A673 (cell line): ENCODE measurements at regions not wholly inside any gene's neighbourhood (a gene's known extent, or its start where the extent isn't known, plus 50 kb on each side); places are given as distances from the start of the nearest gene placed in this dataset.

Source experiments
- BruUV-seq: library from RNA; stranded (reverse); fragments of 400-500 nt; replicated peaks from 2 replicates; lab custom pipeline; 2021; lab: Mats Ljungman, UMichigan
- CTCF ChIA-PET: fragments of 300-600 bp; sonication (Branson Sonifier 250); formaldehyde crosslinking; loops from one replicate; lab custom pipeline; 2022; ENCODE audit warnings: antibody characterized with exemption; lab: Charles Lee
- POLR2A ChIA-PET: fragments of 300-600 bp; sonication (Branson Sonifier 250); formaldehyde crosslinking; loops from one replicate; lab custom pipeline; 2022; ENCODE audit warnings: antibody characterized with exemption; ENCODE audit not compliant: low non-redundant PET; lab: Charles Lee
- DNase-seq: peaks from one replicate; pipeline ENCODE4 v3.0.0-alpha.2; 2015; ENCODE audit warnings: low spot score
- H3K27ac ChIP-seq: fragments of 200-600 bp; sonication (generic); 2 replicates; pipeline ENCODE4 v1.5.1; 2016; ENCODE audit warnings: mixed run types, low read depth, mild to moderate bottlenecking, mixed read lengths, antibody characterized with exemption, low read length; ENCODE audit not compliant: poor library complexity, severe bottlenecking
- H3K27me3 ChIP-seq: fragments of 200-600 bp; sonication (generic); replicated peaks from 2 replicates; pipeline ENCODE4 v1.6.1; 2017; ENCODE audit warnings: mixed run types, low read depth, mild to moderate bottlenecking, mixed read lengths, antibody characterized with exemption, low read length; ENCODE audit not compliant: insufficient read depth, poor library complexity
- H3K36me3 ChIP-seq: fragments of 200-600 bp; sonication (generic); 2 replicates; pipeline ENCODE4 v1.6.1; 2016; ENCODE audit warnings: mixed run types, mild to moderate bottlenecking, mixed read lengths, antibody characterized with exemption, low read length; ENCODE audit not compliant: insufficient read depth, poor library complexity, severe bottlenecking
- H3K4me1 ChIP-seq: fragments of 200-600 bp; sonication (generic); 2 replicates; pipeline ENCODE4 v1.6.1; 2017; ENCODE audit warnings: mixed run types, mild to moderate bottlenecking, mixed read lengths, antibody characterized with exemption, low read length; ENCODE audit not compliant: insufficient read depth, poor library complexity, severe bottlenecking
- H3K4me3 ChIP-seq: fragments of 200-600 bp; sonication (generic); 2 replicates; pipeline ENCODE4 v1.5.1; 2016; ENCODE audit warnings: low read depth, mixed run types, mild to moderate bottlenecking, mixed read lengths, low read length; ENCODE audit not compliant: poor library complexity, severe bottlenecking
- H3K9me3 ChIP-seq: fragments of 200-600 bp; sonication (generic); 2 replicates; pipeline ENCODE4 v1.6.1; 2016; ENCODE audit warnings: mixed run types, low read depth, mild to moderate bottlenecking, mixed read lengths, antibody characterized with exemption, low read length; ENCODE audit not compliant: poor library complexity, severe bottlenecking
- EZH2 ChIP-seq: fragments of 200-600 bp; sonication (generic); IDR thresholded peaks from 2 replicates; pipeline ENCODE4 v1.6.1; 2017; ENCODE audit warnings: borderline replicate concordance, low read depth, mild to moderate bottlenecking, mixed read lengths, antibody characterized with exemption, low read length; ENCODE audit not compliant: poor library complexity, severe bottlenecking
- intact Hi-C: fragments of 100-400 bp; cut with micrococcal nuclease; formaldehyde crosslinking; loops from one replicate; pipeline ENCODE4 v1.10.0; 2022; ENCODE audit not compliant: unreplicated experiment
- TF ChIP-seq, protein P1 (sequence below): fragments of 300-800, 200-600 bp; sonication (generic); conservative IDR thresholded peaks from 2 replicates; pipeline ENCODE4 v1.5.1; 2017; ENCODE audit warnings: low read depth, mild to moderate bottlenecking, antibody characterized with exemption, low read length, moderate library complexity, mixed read lengths

DNA sequence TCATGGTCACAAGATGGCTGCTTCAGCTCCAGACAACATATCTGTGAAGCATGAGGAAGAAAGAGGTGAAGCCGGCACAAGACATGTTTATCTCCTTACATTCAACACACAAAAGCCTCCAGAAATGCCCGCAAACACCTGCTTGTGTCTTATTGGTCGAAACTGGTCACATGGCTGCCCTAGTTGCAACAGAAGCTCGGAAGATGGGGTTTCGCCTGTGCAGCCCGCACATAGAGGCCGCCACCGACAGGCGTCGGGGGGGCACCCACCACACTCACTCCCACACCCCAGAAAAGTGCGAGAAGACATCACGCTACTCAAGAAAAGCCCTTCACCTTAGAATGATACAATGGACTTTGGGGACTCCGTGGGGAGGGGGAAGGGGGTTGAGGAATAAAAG, 63.0 kb upstream of the MGMT start:
- ChIA-PET CTCF (no interaction called here), POLR2A (no interaction called here)
- intact Hi-C loops = no loop called here
- no peak for TF ChIP-seq EZH2
- TF ChIP-seq, protein P1, sequence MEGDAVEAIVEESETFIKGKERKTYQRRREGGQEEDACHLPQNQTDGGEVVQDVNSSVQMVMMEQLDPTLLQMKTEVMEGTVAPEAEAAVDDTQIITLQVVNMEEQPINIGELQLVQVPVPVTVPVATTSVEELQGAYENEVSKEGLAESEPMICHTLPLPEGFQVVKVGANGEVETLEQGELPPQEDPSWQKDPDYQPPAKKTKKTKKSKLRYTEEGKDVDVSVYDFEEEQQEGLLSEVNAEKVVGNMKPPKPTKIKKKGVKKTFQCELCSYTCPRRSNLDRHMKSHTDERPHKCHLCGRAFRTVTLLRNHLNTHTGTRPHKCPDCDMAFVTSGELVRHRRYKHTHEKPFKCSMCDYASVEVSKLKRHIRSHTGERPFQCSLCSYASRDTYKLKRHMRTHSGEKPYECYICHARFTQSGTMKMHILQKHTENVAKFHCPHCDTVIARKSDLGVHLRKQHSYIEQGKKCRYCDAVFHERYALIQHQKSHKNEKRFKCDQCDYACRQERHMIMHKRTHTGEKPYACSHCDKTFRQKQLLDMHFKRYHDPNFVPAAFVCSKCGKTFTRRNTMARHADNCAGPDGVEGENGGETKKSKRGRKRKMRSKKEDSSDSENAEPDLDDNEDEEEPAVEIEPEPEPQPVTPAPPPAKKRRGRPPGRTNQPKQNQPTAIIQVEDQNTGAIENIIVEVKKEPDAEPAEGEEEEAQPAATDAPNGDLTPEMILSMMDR = no peak
- Histone ChIP-seq H3K4me3 (no peak overlapping the region), H3K9me3 (no peaks in the 10 kb centered on the region), H3K27ac (no peak overlapping the region), H3K36me3 (no peaks in the 10 kb centered on the region), H3K4me1 (no peaks in the 10 kb centered on the region), H3K27me3 (no peaks in the 10 kb centered on the region)
- no peak for DNase-seq
- no TSS peak for BruUV-seq

DNA sequence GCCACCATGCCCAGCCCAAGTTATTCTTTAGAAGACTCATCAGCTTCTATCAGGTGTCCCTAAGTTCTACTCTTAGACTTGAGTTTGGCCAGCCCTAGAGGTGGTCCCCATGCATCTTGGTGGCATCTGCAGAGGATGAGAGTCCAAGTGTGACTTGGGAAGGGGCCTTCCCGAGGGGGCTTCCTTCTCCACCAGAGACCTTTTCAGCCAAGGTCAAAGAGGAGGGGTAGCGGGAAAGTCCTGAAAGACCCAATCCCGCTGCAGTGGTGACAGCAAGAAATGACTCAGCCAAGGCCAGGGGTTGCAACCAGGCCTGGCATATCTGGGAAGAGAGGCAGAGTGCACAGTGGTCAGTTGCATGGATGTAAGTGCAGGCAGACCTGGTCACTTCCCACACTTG, 61.7 kb upstream of the MGMT start:
- H3K27me3 ChIP-seq = no peaks in the 10 kb centered on the region
- H3K4me1 ChIP-seq = no peaks in the 10 kb centered on the region
- no peaks in the 10 kb centered on the region for H3K36me3 ChIP-seq
- H3K9me3 ChIP-seq = no peaks in the 10 kb centered on the region
- POLR2A ChIA-PET = no interaction called here
- TF ChIP-seq EZH2 = no peak
- TF ChIP-seq, protein P1 = no peak
- intact Hi-C loops = no loop called here
- no peak overlapping the region for H3K27ac ChIP-seq
- no peak overlapping the region for H3K4me3 ChIP-seq
- no TSS peak for BruUV-seq
- DNase-seq = no peak
- CTCF ChIA-PET = no interaction called here

DNA sequence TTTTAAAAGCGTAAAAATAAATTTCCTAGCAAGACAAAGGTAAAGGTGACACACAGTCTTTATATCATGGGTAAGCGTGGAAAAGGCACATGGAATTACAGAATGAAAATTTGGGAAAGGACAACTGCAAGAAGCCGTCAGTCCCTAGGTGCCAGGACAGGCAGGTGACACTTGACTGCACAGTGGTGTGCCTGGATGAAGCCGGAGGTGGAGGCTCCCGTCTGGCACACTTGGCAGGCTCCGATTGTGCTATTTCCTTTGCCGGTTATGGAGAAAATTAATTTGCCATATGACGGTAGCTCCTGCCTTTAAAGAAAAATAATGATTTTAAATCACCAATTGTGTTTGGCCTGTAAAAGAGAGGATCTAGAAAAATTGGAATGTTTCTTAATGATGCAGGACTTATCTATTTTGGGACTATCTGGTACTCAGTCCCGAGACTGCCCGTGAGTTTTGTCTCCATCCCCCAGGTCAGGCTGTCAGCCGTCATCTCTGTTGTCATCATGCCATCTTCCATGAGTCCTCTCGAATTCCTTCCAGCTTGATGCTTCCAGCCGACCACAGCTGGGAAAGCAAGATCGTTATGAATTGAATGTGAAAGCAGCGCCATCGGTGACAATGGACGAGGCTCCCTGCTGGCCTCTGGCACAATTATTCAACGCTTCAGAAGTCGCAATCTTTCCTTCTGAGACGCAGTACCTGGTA, 56.2 kb upstream of the MGMT start:
- Histone ChIP-seq H3K4me3 (no peak overlapping the region), H3K27me3 (no peaks in the 10 kb centered on the region), H3K27ac (no peak overlapping the region), H3K36me3 (no peaks in the 10 kb centered on the region), H3K4me1 (no peaks in the 10 kb centered on the region), H3K9me3 (no peaks in the 10 kb centered on the region)
- no peak for TF ChIP-seq EZH2
- CTCF ChIA-PET = no interaction called here
- DNase-seq = no peak
- intact Hi-C loops = no loop called here
- POLR2A ChIA-PET = no interaction called here
- no TSS peak for BruUV-seq

DNA sequence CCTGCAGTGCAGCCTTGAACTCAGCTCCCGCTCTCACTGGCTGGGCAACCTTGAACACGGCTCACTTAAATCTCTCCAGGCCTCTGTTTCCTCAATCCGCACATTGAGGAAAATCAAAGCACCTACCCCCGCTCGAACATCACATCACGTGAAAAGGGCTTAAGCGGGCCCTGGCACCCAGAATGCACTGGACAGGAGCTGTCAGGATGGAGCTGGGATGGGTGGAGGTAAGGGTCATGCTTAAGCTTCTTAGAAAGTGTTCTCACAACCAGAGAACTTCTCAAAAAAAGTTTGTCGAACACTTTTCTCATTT, 55.7 kb upstream of the MGMT start:
- TF ChIP-seq, protein P1 = no peak
- no peak for TF ChIP-seq EZH2
- no TSS peak for BruUV-seq
- Histone ChIP-seq H3K4me3 (no peak overlapping the region), H3K27me3 (no peaks in the 10 kb centered on the region), H3K27ac (no peak overlapping the region), H3K4me1 (no peaks in the 10 kb centered on the region), H3K36me3 (no peaks in the 10 kb centered on the region), H3K9me3 (no peaks in the 10 kb centered on the region)
- no peak for DNase-seq
- intact Hi-C loops = no loop called here
- CTCF ChIA-PET = no interaction called here
- POLR2A ChIA-PET = no interaction called here
